HepG2 (cell line): ENCODE measurements at regions not wholly inside any gene's neighbourhood (a gene's known extent, or its start where the extent isn't known, plus 50 kb on each side); places are given as distances from the start of the nearest gene placed in this dataset.

Source experiments
- ATAC-seq: fragments of 200-7000 bp; cut with Tn5 transposase; 3 replicates; pipeline ENCODE4 v1.9.1; 2020; ENCODE audit warnings: mild to moderate bottlenecking, moderate library complexity
- BruUV-seq: library from RNA; stranded (reverse); fragments of 400-500 nt; replicated peaks from 2 replicates; lab custom pipeline; 2021; lab: Mats Ljungman, UMichigan
- CTCF ChIA-PET: fragments of 300-600 bp; formaldehyde crosslinking; extraction: SDS; loops from one replicate; lab custom pipeline; 2021; ENCODE audit warnings: low total read pairs, inconsistent platforms, low intra/inter-chr PET ratio; lab: Yijun Ruan, JAX
- POLR2A ChIA-PET: fragments of 350-600 bp; sonication (Branson Sonifier 250); formaldehyde crosslinking; loops from one replicate; lab custom pipeline; 2020; ENCODE audit warnings: antibody characterized with exemption, inconsistent platforms; lab: Yijun Ruan, JAX
- DNase-seq: peaks from one replicate; pipeline ENCODE4 v3.0.0-alpha.2; 2015; ENCODE audit warnings: low spot score
- FAIRE-seq: peaks from 3 replicates; lab custom pipeline; 2011; peaks lifted over from hg19 to GRCh38; lab: Jason Lieb, UNC
- H2AFZ ChIP-seq: one replicate; pipeline ENCODE4 v1.6.1; 2011; ENCODE audit warnings: low read length, inconsistent platforms
- H3K27ac ChIP-seq: fragments of 300-600 bp; 3 replicates; pipeline ENCODE4 v1.8.0; 2011; ENCODE audit warnings: mixed run types, mild to moderate bottlenecking, mixed read lengths, low read length, inconsistent platforms; ENCODE audit not compliant: insufficient read depth; ENCODE audit errors: extremely low read length
- H3K27me3 ChIP-seq, 2 experiments: fragments of 200-600 bp in 1 of 2; 2 replicates in 1 of 2; 3 replicates in 1 of 2; pipeline versions ENCODE4 v1.6.0 to v1.8.0; 2011; ENCODE audit warnings: low read length in 2 of 2, mild to moderate bottlenecking in 2 of 2, moderate library complexity in 2 of 2, inconsistent platforms in 1 of 2; ENCODE audit not compliant: insufficient read depth in 2 of 2, control insufficient read depth in 1 of 2
- H3K36me3 ChIP-seq, 2 experiments: fragments of 200-600 bp in 1 of 2; replicated peaks in 1 of 2; 2 replicates in 1 of 2; 3 replicates in 1 of 2; pipeline versions ENCODE4 v1.5.1 to v1.8.0; 2011; ENCODE audit warnings: low read length in 2 of 2, inconsistent platforms in 1 of 2; ENCODE audit not compliant: insufficient read depth in 2 of 2, control insufficient read depth in 1 of 2
- H3K4me1 ChIP-seq: 2 replicates; pipeline ENCODE4 v1.5.1; 2012; ENCODE audit warnings: low read length, inconsistent platforms; ENCODE audit not compliant: insufficient read depth
- H3K4me2 ChIP-seq: 2 replicates; pipeline ENCODE4 v1.6.0; 2011; ENCODE audit warnings: low read depth, low read length, inconsistent platforms
- H3K4me3 ChIP-seq, 3 experiments: fragments of 200-600 bp in 1 of 3; sonication (generic), shearing (Covaris generic) in 1 of 3; replicated peaks in 1 of 3; 2 replicates each; pipeline ENCODE4 v1.5.1; 2011 to 2016; ENCODE audit warnings: low read length in 3 of 3, inconsistent platforms in 2 of 3, low read depth in 2 of 3, mild to moderate bottlenecking in 2 of 3, control low read depth in 1 of 3, mixed read lengths in 1 of 3; ENCODE audit not compliant: insufficient read depth in 1 of 3
- H3K79me2 ChIP-seq: one replicate; pipeline ENCODE4 v1.6.1; 2011; ENCODE audit warnings: low read length, inconsistent platforms; ENCODE audit not compliant: insufficient read depth
- H3K9ac ChIP-seq: 2 replicates; pipeline ENCODE4 v1.6.0; 2011; ENCODE audit warnings: mild to moderate bottlenecking, low read depth, low read length, inconsistent platforms; ENCODE audit not compliant: insufficient read depth
- H3K9me3 ChIP-seq: 2 replicates; pipeline ENCODE4 v1.5.1; 2012; ENCODE audit warnings: mild to moderate bottlenecking, low read length
- H4K20me1 ChIP-seq: 2 replicates; pipeline ENCODE4 v1.6.0; 2011; ENCODE audit warnings: inconsistent platforms, mild to moderate bottlenecking, low read length, moderate library complexity; ENCODE audit not compliant: insufficient read depth
- FOSL1 ChIP-seq: sonication (generic); formaldehyde crosslinking; IDR thresholded peaks from 2 replicates; pipeline ENCODE4 v1.9.0; 2021; ENCODE audit warnings: missing genetic modification reagents, borderline replicate concordance
- FOXK1 ChIP-seq: sonication (generic); formaldehyde crosslinking; IDR thresholded peaks from 2 replicates; pipeline ENCODE4 v1.4.0; 2020; ENCODE audit warnings: low read depth, missing genetic modification reagents, borderline replicate concordance
- HMG20B ChIP-seq: conservative IDR thresholded peaks from 2 replicates; pipeline ENCODE4 v1.6.1; 2016; ENCODE audit warnings: missing genetic modification reagents, missing compliant biosample characterization
- HOXA9 ChIP-seq: sonication (generic); formaldehyde crosslinking; IDR thresholded peaks from 2 replicates; pipeline ENCODE4 v1.8.1; 2022; ENCODE audit warnings: missing genetic modification reagents, mild to moderate bottlenecking, moderate library complexity, borderline replicate concordance
- KLF12 ChIP-seq: sonication (generic); formaldehyde crosslinking; IDR thresholded peaks from 2 replicates; pipeline ENCODE4 v1.4.0; 2020; ENCODE audit warnings: missing genetic modification reagents, borderline replicate concordance
- PLRG1 ChIP-seq: fragments of 450-650 bp; conservative IDR thresholded peaks from 2 replicates; pipeline ENCODE4 v1.6.1; 2016
- RAD51 ChIP-seq: fragments of 450-650 bp; IDR thresholded peaks from 2 replicates; pipeline ENCODE4 v1.6.1; 2016; ENCODE audit warnings: borderline replicate concordance
- REL ChIP-seq: sonication (generic); formaldehyde crosslinking; conservative IDR thresholded peaks from 2 replicates; pipeline ENCODE4 v1.8.0; 2022; ENCODE audit warnings: mild to moderate bottlenecking, missing genetic modification reagents, moderate library complexity
- STAG1 ChIP-seq: sonication (generic); formaldehyde crosslinking; IDR thresholded peaks from 2 replicates; pipeline ENCODE4 v1.4.0; 2020; ENCODE audit warnings: missing genetic modification reagents
- TFE3 ChIP-seq: IDR thresholded peaks from 2 replicates; pipeline ENCODE4 v1.6.1; 2016
- ZBTB20 ChIP-seq: sonication (generic); formaldehyde crosslinking; IDR thresholded peaks from 2 replicates; pipeline ENCODE4 v1.8.1; 2023; ENCODE audit warnings: missing genetic modification reagents, low read depth, mild to moderate bottlenecking, borderline replicate concordance
- ZNF224 ChIP-seq: sonication (generic); formaldehyde crosslinking; IDR thresholded peaks from 2 replicates; pipeline ENCODE4 v1.5.0; 2020; ENCODE audit warnings: mild to moderate bottlenecking, missing genetic modification reagents
- ZNF24 ChIP-seq: fragments of 450-650 bp; IDR thresholded peaks from 2 replicates; pipeline ENCODE4 v1.6.1; 2017; ENCODE audit warnings: antibody characterized with exemption, mild to moderate bottlenecking
- ZNF367 ChIP-seq: sonication (generic); formaldehyde crosslinking; IDR thresholded peaks from 2 replicates; pipeline ENCODE4 v1.4.0; 2020; ENCODE audit warnings: missing genetic modification reagents, borderline replicate concordance
- ZNF503 ChIP-seq: sonication (generic); formaldehyde crosslinking; IDR thresholded peaks from 2 replicates; pipeline ENCODE4 v1.4.0; 2020; ENCODE audit warnings: missing genetic modification reagents
- ZNF660 ChIP-seq: sonication (generic); formaldehyde crosslinking; IDR thresholded peaks from 2 replicates; pipeline ENCODE4 v1.5.1; 2020; ENCODE audit warnings: mild to moderate bottlenecking, low read depth, missing genetic modification reagents, borderline replicate concordance
- ZNF75D ChIP-seq: sonication (generic); formaldehyde crosslinking; IDR thresholded peaks from 2 replicates; pipeline ENCODE4 v1.8.1; 2023; ENCODE audit warnings: missing genetic modification reagents, mild to moderate bottlenecking, borderline replicate concordance
- WGBS: methylation state at CpG from one replicate; pipeline ENCODE4 v1.1.6; 2017; ENCODE audit warnings: low lambda C conversion rate; 5-methylcytosine and 5-hydroxymethylcytosine counted together
- in situ Hi-C: cut with HindIII; loops from 2 replicates; pipeline ENCODE4 v1.10.0; 2017; ENCODE audit warnings: low pct_unique_long_range_greater_than_20kb; ENCODE audit not compliant: extremely low pct_ligation_motif_present
- intact Hi-C: fragments of 100-400 bp; cut with micrococcal nuclease; formaldehyde crosslinking; loops from one replicate; pipeline ENCODE4 v1.10.0; 2022; ENCODE audit not compliant: unreplicated experiment
- TF ChIP-seq, protein P1 (sequence below): sonication (generic); formaldehyde crosslinking; IDR thresholded peaks from 2 replicates; pipeline ENCODE4 v1.8.1; 2023; ENCODE audit warnings: mild to moderate bottlenecking, missing genetic modification reagents
- TF ChIP-seq, protein P2 (sequence below): sonication (generic); formaldehyde crosslinking; IDR thresholded peaks from 2 replicates; pipeline ENCODE4 v1.4.0; 2020; ENCODE audit warnings: mild to moderate bottlenecking, missing genetic modification reagents

DNA sequence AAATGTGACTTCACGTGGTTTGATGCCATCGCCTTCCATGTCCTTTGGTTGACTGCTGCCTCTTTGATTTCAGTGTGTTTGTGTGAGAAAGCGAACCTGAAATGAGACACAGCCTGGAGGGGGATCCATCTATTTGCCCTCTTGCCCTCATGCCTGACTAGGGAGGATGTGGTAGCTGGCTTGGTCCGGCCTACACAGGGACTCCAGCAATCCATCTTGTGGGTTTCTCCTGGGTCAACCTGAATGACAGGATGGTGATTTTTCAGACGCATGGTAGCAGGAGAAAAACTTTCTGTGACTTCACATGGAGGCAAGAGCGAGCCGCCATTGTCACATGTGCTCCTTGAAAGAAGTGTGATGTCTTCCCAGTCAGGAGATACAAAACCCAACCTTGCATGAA is 117.9 kb upstream of the DNAH14 start (continued):
- TF ChIP-seq REL (CRISPR knock-in tag) = no peak
- TF ChIP-seq, protein P1, sequence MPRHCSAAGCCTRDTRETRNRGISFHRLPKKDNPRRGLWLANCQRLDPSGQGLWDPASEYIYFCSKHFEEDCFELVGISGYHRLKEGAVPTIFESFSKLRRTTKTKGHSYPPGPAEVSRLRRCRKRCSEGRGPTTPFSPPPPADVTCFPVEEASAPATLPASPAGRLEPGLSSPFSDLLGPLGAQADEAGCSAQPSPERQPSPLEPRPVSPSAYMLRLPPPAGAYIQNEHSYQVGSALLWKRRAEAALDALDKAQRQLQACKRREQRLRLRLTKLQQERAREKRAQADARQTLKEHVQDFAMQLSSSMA (CRISPR knock-in tag) = no peak
- TF ChIP-seq ZNF24 = no peak

DNA sequence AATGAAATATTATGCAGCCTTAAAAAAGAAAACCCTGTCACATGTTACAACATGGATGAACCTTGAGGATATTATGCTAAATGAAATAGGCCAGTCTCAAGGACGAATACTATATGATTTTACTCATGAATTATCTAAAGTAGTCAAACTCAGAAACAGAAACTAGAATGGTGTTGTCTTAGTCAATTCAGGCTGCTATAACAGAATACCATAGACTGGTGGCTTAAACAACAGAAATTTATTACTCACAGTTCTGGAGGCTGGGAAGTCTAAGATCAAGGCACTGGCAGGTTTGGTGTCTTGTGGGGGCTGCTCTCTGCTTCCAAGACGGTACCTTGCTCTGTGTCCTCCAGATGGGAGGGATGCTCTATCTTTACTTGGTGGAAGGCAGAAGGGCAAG is 113.8 kb upstream of the DNAH14 start:
- no peaks in the 10 kb centered on the region for H3K79me2 ChIP-seq
- no peak overlapping the region for H3K9ac ChIP-seq
- no peak for ATAC-seq
- H3K36me3 ChIP-seq = no peaks in the 10 kb centered on the region
- CTCF ChIA-PET = no interaction called here
- intact Hi-C loops (no loop called here), in situ Hi-C loops (no loop called here)
- H2AFZ ChIP-seq = no peak overlapping the region
- DNase-seq = no peak
- no TSS peak for BruUV-seq
- H3K4me3 ChIP-seq = no peak overlapping the region
- H3K9me3 ChIP-seq = no peaks in the 10 kb centered on the region
- no peaks in the 10 kb centered on the region for H4K20me1 ChIP-seq
- no peaks in the 10 kb centered on the region for H3K27me3 ChIP-seq
- no peak overlapping the region for H3K4me2 ChIP-seq
- FAIRE-seq = no peak
- POLR2A ChIA-PET = no interaction called here
- 4% methylated on average over 1 of the region's 2 CpGs for WGBS
- no peak overlapping the region for H3K27ac ChIP-seq
- H3K4me1 ChIP-seq = no peaks in the 10 kb centered on the region
- no peak for TF ChIP-seq KLF12 (CRISPR knock-in tag)
- TF ChIP-seq HOXA9 (CRISPR knock-in tag) = no peak
- no peak for TF ChIP-seq TFE3 (CRISPR knock-in tag)
- no peak for TF ChIP-seq FOXK1 (CRISPR knock-in tag)
- no peak for TF ChIP-seq RAD51
- TF ChIP-seq PLRG1 = no peak
- TF ChIP-seq STAG1 (CRISPR knock-in tag) = no peak
- no peak for TF ChIP-seq ZNF503
- TF ChIP-seq FOSL1 (CRISPR knock-in tag) = no peak
- no peak for TF ChIP-seq ZNF660
- TF ChIP-seq ZNF224 (CRISPR knock-in tag) = no peak
- TF ChIP-seq ZNF75D (CRISPR knock-in tag) = no peak
- no peak for TF ChIP-seq ZBTB20
- no peak for TF ChIP-seq HMG20B (CRISPR knock-in tag)
- TF ChIP-seq ZNF367 (CRISPR knock-in tag) = no peak
- TF ChIP-seq, protein P2, sequence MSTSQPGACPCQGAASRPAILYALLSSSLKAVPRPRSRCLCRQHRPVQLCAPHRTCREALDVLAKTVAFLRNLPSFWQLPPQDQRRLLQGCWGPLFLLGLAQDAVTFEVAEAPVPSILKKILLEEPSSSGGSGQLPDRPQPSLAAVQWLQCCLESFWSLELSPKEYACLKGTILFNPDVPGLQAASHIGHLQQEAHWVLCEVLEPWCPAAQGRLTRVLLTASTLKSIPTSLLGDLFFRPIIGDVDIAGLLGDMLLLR (CRISPR knock-in tag) = no peak
